Ramos (cell line): ENCODE measurements at regions not wholly inside any gene's neighbourhood (a gene's known extent, or its start where the extent isn't known, plus 50 kb on each side); places are given as distances from the start of the nearest gene placed in this dataset.

ENCODE experiments used
- in situ Hi-C: fragments of 300-500 bp; cut with MboI; formaldehyde crosslinking; loops from one replicate; pipeline ENCODE4 v1.14.3; 2022; ENCODE audit warnings: low sequenced_read_pairs; ENCODE audit not compliant: unreplicated experiment

DNA sequence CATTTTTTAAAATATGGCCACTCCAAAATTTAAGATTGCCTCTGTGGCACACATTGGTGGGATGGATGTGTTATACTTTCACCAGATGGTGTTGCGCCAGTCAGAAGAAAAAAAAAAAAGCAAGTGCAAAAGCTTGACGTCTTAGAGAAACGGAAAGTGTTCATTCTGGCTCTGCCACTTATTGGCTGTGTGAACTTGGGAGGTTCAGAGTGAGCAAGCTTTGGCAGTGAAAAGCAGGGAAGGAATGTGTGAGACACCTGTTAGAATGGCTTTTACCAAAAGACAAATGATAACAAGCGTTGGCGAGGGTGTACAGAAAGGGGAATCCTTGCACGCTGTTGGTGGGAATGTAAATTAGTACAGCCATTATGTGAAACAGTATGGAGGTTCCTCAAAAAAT, 298.0 kb downstream of the TMEM114 start:
- in situ Hi-C loops = no loop called here

DNA sequence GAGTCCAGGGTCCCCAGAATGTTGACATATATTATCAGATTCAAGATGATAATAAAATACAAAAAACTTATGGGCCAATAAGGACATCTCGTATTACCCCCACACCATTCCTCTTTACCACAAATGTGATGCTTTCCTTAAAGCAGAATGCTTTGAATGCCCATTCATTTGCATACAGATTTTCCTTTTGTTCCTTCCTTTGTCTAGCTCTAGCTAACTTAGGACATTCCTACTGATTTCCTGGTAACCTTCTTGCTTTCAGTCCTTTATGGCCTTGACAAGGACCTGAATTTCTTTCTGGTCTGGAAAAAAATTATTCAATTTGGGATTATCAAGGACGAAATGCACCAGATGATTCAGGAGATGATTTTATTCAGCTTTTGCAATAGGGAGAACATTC, 304.0 kb downstream of the TMEM114 start:
- in situ Hi-C loops = no loop called here

GRCh38 chr16:8283195-8283594, 307.1 kb downstream of the TMEM114 start:
- in situ Hi-C loops = no loop called here

- in situ Hi-C loops = no loop called here
These were observed 312.2 kb downstream of the TMEM114 start for GRCh38 chr16:8278031-8278580.

- in situ Hi-C loops = no loop called here
These were observed 319.0 kb downstream of the TMEM114 start for GRCh38 chr16:8271344-8271743.

DNA sequence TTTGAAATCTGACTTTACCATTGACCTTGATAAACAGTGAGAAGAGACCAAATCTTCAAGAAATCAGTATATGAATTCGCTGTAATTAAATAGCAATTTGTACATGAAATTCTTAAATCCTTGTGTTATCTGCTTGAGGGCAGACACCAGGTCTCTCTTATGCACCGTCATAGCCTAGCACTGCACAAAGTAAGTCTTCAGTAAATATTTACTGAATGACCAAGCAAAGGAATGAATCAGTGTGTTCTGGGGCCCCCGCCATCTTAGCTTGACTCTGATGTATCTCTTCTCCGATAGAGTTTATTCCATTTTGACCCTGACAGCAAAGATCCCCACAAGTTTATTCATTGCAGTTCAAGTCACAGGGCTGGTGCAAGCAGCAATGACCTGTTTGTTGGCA, 328.0 kb downstream of the TMEM114 start:
- in situ Hi-C loops = no loop called here

- in situ Hi-C loops = no loop called here
These were observed 330.2 kb downstream of the TMEM114 start for GRCh38 chr16:8260140-8260539.

DNA sequence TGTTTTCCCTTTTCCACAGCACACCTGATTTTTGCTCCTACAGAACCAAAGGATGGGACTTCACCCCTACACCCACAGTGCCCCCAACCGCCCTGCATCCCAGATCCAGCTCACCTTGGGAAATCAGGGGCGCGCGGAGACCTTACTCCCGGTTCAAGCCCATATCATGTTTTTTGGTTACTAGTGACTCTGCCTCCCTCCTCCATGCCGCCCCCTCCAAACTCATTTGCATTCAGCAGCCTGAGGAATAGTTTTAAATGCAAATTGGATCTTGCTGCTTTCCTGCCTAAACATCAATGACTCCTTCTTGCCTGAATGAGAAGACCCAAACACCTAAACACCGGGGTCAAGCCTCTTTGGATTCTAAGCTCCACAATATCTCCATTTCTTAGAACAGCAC, 331.8 kb downstream of the TMEM114 start:
- in situ Hi-C loops = no loop called here

- in situ Hi-C loops = no loop called here
These were observed 332.8 kb downstream of the TMEM114 start for GRCh38 chr16:8257561-8257960.

DNA sequence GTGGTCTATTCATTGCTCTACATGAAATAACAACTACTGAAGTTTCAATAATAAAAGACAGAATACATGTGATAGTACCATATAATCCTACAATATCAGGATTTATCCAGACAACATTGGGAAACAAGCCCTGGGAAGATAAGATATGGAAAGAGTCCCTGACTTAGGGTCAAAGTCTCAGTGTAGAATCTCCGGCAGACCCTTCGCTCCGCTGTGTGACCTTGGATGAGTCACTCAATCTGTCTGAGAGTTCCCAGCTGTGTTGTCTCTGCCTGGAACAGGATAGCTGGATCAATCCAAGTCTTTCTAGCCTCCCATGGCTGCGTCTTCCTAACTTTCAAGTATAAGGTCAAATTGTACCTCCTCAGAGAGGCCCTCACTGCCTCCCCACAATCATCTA, 335.9 kb downstream of the TMEM114 start:
- in situ Hi-C loops = no loop called here

DNA sequence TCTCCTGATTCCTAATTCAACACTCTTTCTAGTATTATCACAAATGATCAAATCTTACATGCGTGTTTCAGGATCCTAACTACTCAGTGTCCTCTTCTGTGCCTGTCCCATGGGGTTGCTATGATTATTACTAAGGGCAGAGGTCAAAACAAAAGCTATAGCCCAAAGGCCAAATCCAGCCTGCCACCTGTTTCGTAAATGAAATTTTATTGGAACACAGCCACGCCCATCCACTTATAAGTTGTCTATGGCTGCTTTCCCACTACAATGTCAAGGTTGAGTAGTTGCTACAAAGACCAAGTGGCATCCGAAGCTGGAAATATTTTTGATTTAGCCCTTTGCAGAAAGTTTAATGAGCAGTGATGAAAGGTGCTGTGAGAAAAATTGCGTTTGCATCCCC, 336.6 kb downstream of the TMEM114 start:
- in situ Hi-C loops = no loop called here

DNA sequence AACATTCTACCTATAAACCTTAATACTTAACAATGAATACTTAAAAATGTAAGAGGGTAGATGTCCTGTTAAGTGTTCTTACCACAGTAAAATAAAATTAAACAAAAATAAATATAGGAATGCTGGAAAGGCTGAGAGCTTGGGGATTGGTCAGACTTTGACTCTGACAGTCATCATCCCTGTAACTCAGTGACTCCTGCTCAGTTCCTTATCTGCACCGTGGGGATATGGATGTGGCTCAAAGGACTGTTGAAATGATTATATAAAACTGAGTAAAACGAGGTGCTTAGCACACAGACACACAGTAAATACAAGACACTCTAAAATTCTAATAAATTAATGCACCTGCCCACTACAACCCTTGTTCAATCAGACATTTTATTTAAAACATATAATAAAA, 338.6 kb downstream of the TMEM114 start:
- in situ Hi-C loops = no loop called here

GRCh38 chr16:8251298-8251697, 339.0 kb downstream of the TMEM114 start:
- in situ Hi-C loops = no loop called here

- in situ Hi-C loops = no loop called here
These were observed 342.3 kb downstream of the TMEM114 start for GRCh38 chr16:8247993-8248392.

DNA sequence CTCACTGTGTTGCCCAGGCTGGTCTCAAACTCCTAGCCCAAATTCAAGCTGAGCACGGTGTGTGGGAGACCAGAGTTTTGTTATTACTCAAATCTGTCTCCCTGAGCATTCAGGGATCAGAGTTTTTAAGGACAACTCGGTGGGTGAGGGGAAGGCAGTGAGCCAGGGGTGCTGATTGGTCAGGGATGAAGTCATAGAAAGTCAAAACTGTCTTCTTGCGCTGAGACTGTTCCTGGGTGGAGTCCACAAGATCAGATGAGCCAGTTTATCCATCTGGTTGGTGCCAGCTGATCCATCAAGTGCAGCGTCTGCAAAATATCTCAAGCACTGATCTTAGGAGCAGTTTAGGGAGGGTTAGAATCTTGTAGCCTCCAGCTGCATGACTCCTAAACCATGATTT, 346.3 kb downstream of the TMEM114 start:
- in situ Hi-C loops = no loop called here

DNA sequence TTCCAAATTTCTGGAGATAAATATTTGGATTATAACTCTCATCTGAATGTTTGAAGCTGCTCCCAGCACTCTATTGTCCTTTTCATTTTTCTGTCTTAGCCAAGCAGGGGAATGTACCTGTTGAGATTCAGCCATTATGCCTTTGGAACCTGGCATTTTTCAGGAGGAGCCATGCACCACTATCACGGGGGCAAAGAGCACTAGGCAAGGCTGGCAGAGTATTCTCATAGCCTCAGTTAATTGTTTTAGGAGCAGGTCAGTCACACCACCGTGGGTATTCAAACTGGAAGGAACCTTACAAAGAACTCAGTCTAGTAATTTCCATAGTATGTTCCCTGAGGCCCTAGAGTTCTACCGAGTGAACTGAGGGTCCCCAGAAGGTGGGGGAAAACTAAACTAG, 348.9 kb downstream of the TMEM114 start:
- in situ Hi-C loops = no loop called here

- in situ Hi-C loops = no loop called here
These were observed 350.9 kb downstream of the TMEM114 start for GRCh38 chr16:8239443-8239842.

GRCh38 chr16:8237452-8237851, 352.9 kb downstream of the TMEM114 start:
- in situ Hi-C loops = no loop called here

DNA sequence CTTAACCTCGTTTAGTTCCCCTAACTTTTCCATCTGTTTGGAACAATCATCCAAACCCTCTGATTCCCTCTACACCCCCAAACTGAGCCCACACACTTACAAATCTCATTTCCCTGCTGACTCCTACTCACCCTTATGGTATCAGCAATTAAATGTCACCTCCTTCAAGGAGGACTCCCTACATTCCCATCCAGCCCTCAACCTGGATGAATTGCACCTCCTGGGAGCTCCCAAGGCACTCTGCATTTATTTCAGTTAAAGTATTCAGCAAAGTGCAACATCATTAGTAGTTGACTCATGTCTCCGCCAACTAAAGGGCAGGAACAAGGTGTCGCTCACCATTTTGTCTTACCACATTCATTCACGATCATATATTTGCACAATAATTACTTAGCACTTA, 353.5 kb downstream of the TMEM114 start:
- in situ Hi-C loops = no loop called here

DNA sequence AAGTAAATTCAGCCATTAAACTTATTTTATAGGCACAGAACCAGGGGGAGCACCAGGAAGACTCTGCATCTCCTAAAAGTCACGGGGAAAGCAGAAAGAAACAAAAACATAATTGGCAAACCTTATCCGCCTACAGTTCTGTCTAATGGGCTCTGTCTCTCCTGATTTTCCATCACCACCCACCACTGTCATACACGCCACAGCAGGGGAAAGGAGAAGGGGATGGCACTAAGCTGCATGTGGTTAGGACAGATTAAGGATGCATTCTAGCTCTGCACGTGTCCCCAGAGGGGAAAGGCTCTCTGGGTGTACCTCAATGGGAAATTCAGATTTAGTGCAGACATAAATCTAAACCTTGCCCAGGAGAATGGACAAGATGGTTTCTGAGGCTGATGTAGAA, 359.8 kb downstream of the TMEM114 start:
- in situ Hi-C loops = no loop called here

DNA sequence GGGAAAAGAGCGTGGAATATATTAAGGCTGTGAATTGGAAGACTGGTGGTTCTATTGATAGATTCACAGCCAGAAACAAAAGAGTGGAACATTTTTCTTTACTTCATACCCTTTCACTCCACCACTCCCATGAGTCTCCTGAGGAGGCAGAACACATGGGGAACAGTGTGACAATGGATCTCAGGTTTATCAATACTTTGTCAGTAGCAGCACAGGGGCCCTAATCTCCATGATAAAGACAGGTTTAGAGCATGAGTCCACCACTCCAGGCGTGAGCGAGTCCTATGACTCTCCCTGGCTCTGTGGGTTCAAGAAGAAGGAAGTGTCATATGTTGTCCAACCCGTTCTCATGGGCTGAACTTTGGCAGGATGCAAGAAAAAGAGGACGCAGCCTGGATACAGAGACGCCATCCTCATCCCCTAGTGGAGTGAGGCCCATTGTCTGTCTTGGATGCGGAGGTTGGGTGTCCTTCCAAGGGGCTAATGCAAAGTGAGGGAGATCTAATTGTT, 361.2 kb downstream of the TMEM114 start:
- in situ Hi-C loops = no loop called here

DNA sequence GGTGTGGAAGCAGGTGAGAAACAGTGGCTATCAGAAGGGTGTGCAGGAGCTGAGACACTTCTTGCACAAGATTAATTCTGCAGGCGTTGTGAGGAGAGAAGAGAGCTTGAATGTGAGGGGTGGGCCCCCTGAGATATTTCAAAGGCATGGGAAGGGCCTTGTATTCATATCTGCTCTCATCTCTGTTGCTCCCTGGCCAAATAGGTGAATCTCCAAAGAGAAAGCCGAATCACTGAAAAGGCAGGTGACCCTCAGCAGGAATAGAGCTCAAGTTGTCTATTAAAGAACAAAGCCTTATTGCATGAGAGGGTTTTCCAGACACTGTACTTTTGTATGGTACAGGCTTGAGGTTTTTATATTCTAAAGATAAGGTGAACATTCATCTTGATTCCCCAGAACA, 373.1 kb downstream of the TMEM114 start:
- in situ Hi-C loops = no loop called here

DNA sequence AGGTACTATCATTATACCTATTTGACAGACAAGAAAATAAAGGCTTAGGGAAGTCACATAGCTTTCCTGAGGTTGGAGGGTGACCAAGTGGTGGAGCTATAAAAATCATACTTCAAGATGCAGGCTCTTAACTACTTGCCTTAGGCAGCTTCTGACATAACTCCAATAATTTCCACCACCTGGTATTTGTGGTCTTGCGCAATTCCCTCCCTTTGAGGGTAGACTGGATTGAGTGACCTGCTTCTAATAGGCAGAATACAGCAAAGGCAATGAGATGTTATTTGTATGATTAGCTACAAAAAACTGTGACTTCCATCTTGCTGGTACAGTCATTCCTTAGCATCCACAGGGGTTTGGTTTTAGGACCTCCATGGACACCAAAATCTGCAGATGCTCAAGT, 385.5 kb downstream of the TMEM114 start:
- in situ Hi-C loops = no loop called here
